ENCODE measurements at regions not wholly inside any gene's neighbourhood (a gene's known extent, or its start where the extent isn't known, plus 50 kb on each side); places are given as distances from the start of the nearest gene placed in this dataset.

DNA sequence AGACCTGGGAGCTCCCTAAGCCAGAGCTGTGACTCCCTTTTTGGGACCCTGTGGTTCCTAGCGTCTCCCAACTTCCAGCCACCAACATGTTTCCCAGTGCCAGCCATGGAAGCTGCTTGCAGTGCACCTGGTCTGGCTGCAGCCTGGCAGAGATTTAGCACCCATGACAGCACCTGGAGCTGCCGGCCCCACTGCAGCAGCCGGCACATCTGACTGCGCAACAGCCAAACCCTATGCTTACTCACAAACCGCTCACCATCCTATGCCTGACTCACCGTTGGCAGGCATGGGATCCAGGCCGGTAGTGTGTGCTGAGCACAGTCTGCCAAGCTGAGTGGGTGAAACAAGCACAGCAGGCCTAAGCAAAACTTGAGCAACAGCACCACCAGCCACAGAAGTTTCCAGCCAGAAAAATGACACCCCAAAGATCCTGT is 435.9 kb upstream of the PRMT6 start:
- no peak for TF ChIP-seq ZFX (IDR thresholded peaks at IDR 0.05; ENCODE audit: borderline replicate concordance)
- TF ChIP-seq, protein P1, sequence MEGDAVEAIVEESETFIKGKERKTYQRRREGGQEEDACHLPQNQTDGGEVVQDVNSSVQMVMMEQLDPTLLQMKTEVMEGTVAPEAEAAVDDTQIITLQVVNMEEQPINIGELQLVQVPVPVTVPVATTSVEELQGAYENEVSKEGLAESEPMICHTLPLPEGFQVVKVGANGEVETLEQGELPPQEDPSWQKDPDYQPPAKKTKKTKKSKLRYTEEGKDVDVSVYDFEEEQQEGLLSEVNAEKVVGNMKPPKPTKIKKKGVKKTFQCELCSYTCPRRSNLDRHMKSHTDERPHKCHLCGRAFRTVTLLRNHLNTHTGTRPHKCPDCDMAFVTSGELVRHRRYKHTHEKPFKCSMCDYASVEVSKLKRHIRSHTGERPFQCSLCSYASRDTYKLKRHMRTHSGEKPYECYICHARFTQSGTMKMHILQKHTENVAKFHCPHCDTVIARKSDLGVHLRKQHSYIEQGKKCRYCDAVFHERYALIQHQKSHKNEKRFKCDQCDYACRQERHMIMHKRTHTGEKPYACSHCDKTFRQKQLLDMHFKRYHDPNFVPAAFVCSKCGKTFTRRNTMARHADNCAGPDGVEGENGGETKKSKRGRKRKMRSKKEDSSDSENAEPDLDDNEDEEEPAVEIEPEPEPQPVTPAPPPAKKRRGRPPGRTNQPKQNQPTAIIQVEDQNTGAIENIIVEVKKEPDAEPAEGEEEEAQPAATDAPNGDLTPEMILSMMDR (IDR thresholded peaks at IDR 0.05), result no peak
- no peak overlapping the region for H3K27ac ChIP-seq

DNA sequence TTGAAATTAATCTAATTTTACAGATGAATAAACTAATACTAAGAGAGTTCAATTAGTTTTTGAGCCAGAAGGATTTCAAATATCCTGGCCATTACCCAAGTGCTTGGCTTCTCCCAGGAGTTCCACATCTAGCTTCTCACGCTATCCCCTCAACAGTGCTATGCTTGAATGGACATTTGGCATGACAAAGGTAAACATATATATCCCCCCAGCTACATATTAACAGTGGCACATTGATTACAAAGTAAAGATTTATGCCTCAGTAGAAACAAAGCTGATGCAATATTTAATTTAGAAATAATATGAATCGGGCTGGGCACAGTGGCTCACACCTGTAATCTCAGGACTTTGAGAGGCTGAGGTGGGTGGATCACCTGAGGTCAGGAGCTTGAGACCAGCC is 434.6 kb upstream of the PRMT6 start:
- no peak overlapping the region for H3K27ac ChIP-seq
- TF ChIP-seq, protein P1 (IDR thresholded peaks at IDR 0.05), result no peak
- no peak for TF ChIP-seq ZFX (IDR thresholded peaks at IDR 0.05; ENCODE audit: borderline replicate concordance)

DNA sequence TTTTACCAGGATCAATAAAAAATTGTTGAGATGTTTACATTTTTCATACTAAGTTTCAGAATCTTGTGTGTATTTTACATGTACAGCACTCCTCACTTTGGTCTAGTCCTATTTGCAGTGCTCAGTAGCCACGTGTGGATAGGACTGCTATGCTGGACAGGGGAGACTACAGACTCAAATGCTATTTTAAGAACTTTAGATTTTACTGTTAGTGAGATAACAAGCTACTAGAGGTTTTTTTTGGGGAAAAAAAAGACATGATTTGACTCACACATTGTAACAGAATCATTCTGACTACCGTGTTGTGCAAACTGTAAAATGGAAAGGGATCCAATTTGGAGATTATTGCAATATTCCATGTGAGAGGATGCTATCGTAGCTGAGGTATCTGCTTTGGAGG is 418.9 kb upstream of the PRMT6 start:
- TF ChIP-seq, protein P1 (IDR thresholded peaks at IDR 0.05), result no peak
- no peak for TF ChIP-seq ZFX (IDR thresholded peaks at IDR 0.05; ENCODE audit: borderline replicate concordance)
- no peak overlapping the region for H3K27ac ChIP-seq

DNA sequence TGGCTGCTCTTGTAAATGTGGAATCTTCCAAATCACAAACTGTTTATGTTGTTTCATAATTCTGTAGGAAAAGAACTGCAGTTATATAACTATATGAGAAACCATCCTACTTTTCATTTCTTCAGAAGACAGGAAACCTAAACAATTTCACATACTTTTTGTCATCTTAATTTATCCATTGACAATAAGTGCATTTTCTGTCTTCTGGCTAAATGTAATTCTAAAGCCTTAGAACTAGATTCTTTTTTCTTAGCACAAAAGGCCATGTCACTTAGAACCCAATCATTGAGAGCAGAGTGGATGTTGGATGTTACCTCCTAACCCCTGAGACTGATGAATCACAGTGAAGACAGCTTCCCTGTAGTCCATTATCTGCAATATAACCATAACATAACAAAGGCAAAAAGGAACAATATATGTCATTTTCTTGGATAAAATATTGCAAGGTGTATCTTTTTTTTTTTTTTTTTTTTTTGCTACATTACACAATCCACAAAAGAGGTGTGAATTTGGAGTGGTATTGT is 410.2 kb upstream of the PRMT6 start:
- TF ChIP-seq, protein P1 (IDR thresholded peaks at IDR 0.05), result no peak
- TF ChIP-seq ZFX (IDR thresholded peaks at IDR 0.05; ENCODE audit: borderline replicate concordance), result no peak
- no peak overlapping the region for H3K27ac ChIP-seq

DNA sequence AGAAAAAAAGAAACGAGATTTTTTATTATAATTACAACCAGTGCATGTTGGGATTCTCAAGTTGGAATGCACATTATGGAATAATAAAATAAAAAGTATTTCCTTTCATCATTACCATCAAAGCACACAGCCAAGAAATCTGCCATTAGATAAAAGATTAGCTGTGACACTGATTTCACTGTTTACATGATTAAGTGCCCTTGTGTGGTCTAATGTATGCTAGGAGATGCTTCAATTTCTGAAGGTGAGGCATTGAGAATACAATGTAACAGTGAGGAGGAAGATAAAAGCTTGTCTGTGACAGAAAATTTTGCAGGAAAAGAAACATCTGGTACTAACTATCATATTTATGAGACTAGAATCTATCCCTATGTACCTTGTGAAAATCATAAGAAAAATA is 409.7 kb upstream of the PRMT6 start:
- TF ChIP-seq, protein P1 (IDR thresholded peaks at IDR 0.05), result no peak
- no peak for TF ChIP-seq ZFX (IDR thresholded peaks at IDR 0.05; ENCODE audit: borderline replicate concordance)

DNA sequence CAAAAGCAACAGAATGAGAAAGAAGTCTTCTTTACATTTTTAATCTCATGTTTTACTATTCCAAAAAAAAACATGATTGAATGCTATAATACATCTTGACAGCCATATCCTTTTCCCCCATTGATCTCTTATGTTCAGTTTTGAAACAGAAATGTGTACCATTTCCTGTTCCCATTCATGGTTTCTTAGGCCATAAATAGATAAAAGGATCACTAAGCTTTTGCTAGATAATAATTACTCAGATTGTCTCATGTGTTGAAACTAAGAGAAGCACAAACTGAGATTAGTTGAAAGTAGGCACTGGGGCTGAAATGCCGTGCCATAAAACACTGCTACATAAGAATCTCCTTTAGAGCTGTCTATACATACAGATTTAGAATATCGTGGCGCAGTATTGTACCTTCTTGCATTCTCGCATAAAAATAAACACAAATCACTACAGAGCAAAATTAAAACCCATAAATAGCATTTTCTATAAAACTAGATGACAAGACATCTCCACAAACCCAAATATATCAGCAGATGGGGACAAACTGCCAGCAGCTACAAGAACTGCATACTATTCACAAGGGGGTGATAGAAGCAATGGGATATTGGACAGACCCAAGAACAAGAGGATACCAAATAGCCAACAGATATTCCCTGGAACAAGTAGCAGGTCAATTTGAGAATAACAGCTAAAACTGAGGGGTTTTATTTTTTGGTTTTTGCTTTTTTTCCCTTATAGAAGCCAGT is 405.3 kb upstream of the PRMT6 start:
- no peak overlapping the region for H3K27ac ChIP-seq
- TF ChIP-seq, protein P1 (IDR thresholded peaks at IDR 0.05), result no peak
- no peak for TF ChIP-seq ZFX (IDR thresholded peaks at IDR 0.05; ENCODE audit: borderline replicate concordance)

More for the DNA sequence above, 409.7 kb upstream of the PRMT6 start:
- no peak overlapping the region for H3K27ac ChIP-seq

DNA sequence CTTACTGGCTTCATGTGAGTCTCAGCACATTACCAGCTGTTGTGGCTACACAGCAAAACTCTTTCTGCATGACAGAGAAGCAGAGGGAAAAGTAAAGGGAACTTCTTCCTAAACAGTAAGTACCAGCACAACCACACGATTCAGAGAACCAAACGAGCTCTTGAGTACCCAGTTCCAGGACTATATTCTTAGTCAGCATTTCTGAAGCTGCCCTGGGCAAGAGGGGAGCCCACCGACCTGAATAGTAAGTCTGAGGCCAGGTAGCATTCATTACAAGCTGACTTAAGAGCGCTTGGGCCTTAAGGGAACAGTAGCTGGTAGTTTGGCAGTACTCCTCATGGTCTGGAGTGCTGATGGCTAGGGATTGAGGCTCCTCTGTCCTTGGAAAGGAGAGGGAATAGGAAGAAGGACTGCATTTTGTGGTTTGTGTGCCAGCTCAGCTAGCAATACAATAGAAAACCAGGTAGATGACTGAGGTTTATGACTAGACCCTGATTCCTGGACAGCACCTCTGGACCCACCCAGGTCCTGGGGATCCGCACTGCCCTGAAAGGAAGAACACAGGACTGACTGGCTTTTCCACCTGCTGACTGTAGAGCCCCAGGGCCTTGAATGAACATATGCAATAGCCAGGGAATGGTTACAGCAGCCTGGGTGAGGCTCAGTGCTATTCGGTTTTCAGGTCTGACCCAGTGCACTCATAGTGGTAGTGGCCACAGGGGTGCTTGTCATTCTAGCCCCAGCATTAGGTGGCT is 396.8 kb upstream of the PRMT6 start:
- TF ChIP-seq, protein P1 (IDR thresholded peaks at IDR 0.05), result no peak
- no peak for TF ChIP-seq ZFX (IDR thresholded peaks at IDR 0.05; ENCODE audit: borderline replicate concordance)
- no peak overlapping the region for H3K27ac ChIP-seq
